GM19193 (cell line): ENCODE measurements at regions not wholly inside any gene's neighbourhood (a gene's known extent, or its start where the extent isn't known, plus 50 kb on each side); places are given as distances from the start of the nearest gene placed in this dataset.

Experiments used
- POLR2A ChIP-seq: IDR thresholded peaks from 4 replicates; pipeline ENCODE4 v1.6.1; 2011; ENCODE audit not compliant: insufficient read depth, insufficient read length; ENCODE audit errors: extremely low read depth

GRCh38 chr14:106419376-106419965 lies 893.1 kb downstream of the TMEM121 start:
- TF ChIP-seq POLR2A = no peak

- TF ChIP-seq POLR2A = no peak
Observed at GRCh38 chr14:106422066-106422465, 895.7 kb downstream of the TMEM121 start.

- no peak for TF ChIP-seq POLR2A
Observed at GRCh38 chr14:106436310-106436905, 910.0 kb downstream of the TMEM121 start.

GRCh38 chr14:106442857-106443256 lies 916.5 kb downstream of the TMEM121 start:
- TF ChIP-seq POLR2A = no peak

GRCh38 chr14:106455026-106455425 lies 928.6 kb downstream of the TMEM121 start:
- no peak for TF ChIP-seq POLR2A

GRCh38 chr14:106459971-106460730 lies 933.8 kb downstream of the TMEM121 start:
- TF ChIP-seq POLR2A = no peak

- no peak for TF ChIP-seq POLR2A
Observed at GRCh38 chr14:106460916-106461315, 934.5 kb downstream of the TMEM121 start.

GRCh38 chr14:106487600-106487999 lies 961.2 kb downstream of the TMEM121 start:
- TF ChIP-seq POLR2A = no peak

- TF ChIP-seq POLR2A = no peak
Observed at GRCh38 chr14:106488291-106488690, 961.9 kb downstream of the TMEM121 start.

GRCh38 chr14:106489112-106489881 lies 962.9 kb downstream of the TMEM121 start:
- no peak for TF ChIP-seq POLR2A

GRCh38 chr14:106490442-106490841 lies 964.1 kb downstream of the TMEM121 start:
- TF ChIP-seq POLR2A = no peak

GRCh38 chr14:106491851-106492250 lies 965.5 kb downstream of the TMEM121 start:
- TF ChIP-seq POLR2A = no peak

GRCh38 chr14:106493962-106494823 lies 967.8 kb downstream of the TMEM121 start:
- no peak for TF ChIP-seq POLR2A

- no peak for TF ChIP-seq POLR2A
Observed at GRCh38 chr14:106500571-106500970, 974.2 kb downstream of the TMEM121 start.
